ENCODE measurements at regions not wholly inside any gene's neighbourhood (a gene's known extent, or its start where the extent isn't known, plus 50 kb on each side); places are given as distances from the start of the nearest gene placed in this dataset.

- TF ChIP-seq CSRNP3 (CRISPR knock-in tag; IDR thresholded peaks at IDR 0.05) (no peak), ZNF565 (CRISPR knock-in tag; conservative IDR thresholded peaks at IDR 0.05; ENCODE audit: low read depth) (no peak), ZNF8 (CRISPR knock-in tag; IDR thresholded peaks at IDR 0.05) (no peak), ISL1 (CRISPR knock-in tag; IDR thresholded peaks at IDR 0.05) (no peak), ZNF70 (CRISPR knock-in tag; IDR thresholded peaks at IDR 0.05) (no peak), PPARA (CRISPR knock-in tag; IDR thresholded peaks at IDR 0.05; ENCODE audit: borderline replicate concordance) (no peak), RARB (CRISPR knock-in tag; IDR thresholded peaks at IDR 0.05) (no peak), TOX (CRISPR knock-in tag; IDR thresholded peaks at IDR 0.05; ENCODE audit: borderline replicate concordance) (no peak), OSR1 (CRISPR knock-in tag; IDR thresholded peaks at IDR 0.05) (no peak), ESRRG (CRISPR knock-in tag; IDR thresholded peaks at IDR 0.05) (no peak)
Observed at GRCh38 chr22:49352361-49353169, 475.1 kb downstream of the BRD1 start (continued).

- ATAC-seq = no peak
- TF ChIP-seq TCF4 (CRISPR knock-in tag; IDR thresholded peaks at IDR 0.05; ENCODE audit: borderline replicate concordance) (no peak), TSHZ2 (CRISPR knock-in tag; IDR thresholded peaks at IDR 0.05) (no peak), PPARA (CRISPR knock-in tag; IDR thresholded peaks at IDR 0.05; ENCODE audit: borderline replicate concordance) (no peak), CREB5 (CRISPR knock-in tag; IDR thresholded peaks at IDR 0.05; ENCODE audit: low read depth) (no peak), PATZ1 (CRISPR knock-in tag; IDR thresholded peaks at IDR 0.05; ENCODE audit: borderline replicate concordance) (no peak), ESRRG (CRISPR knock-in tag; IDR thresholded peaks at IDR 0.05) (no peak), CSRNP3 (CRISPR knock-in tag; IDR thresholded peaks at IDR 0.05) (no peak), CSDC2 (CRISPR knock-in tag; IDR thresholded peaks at IDR 0.05) (no peak), RARB (CRISPR knock-in tag; IDR thresholded peaks at IDR 0.05) (no peak), ZC3H10 (CRISPR knock-in tag; IDR thresholded peaks at IDR 0.05) (no peak), ISL1 (CRISPR knock-in tag; IDR thresholded peaks at IDR 0.05) (no peak), BACH2 (CRISPR knock-in tag; IDR thresholded peaks at IDR 0.05; ENCODE audit: borderline replicate concordance) (no peak), POU6F1 (CRISPR knock-in tag; IDR thresholded peaks at IDR 0.05; ENCODE audit: borderline replicate concordance, low read depth) (no peak), ZNF8 (CRISPR knock-in tag; IDR thresholded peaks at IDR 0.05) (no peak), OSR1 (CRISPR knock-in tag; IDR thresholded peaks at IDR 0.05) (no peak), ZFP3 (CRISPR knock-in tag; IDR thresholded peaks at IDR 0.05) (no peak), ZNF565 (CRISPR knock-in tag; conservative IDR thresholded peaks at IDR 0.05; ENCODE audit: low read depth) (no peak), TOX (CRISPR knock-in tag; IDR thresholded peaks at IDR 0.05; ENCODE audit: borderline replicate concordance) (no peak), SNAI2 (CRISPR knock-in tag; IDR thresholded peaks at IDR 0.05) (no peak), ARNTL (CRISPR knock-in tag; IDR thresholded peaks at IDR 0.05; ENCODE audit: borderline replicate concordance, low read depth) (no peak)
Observed at GRCh38 chr22:49351761-49352227, 475.9 kb downstream of the BRD1 start.

All from SK-N-SH treated with all-trans-retinoic acid at 6 μM for 48 hours (cell line).